Upper lobe of right lung (tissue), 1 donor: ENCODE measurements at regions not wholly inside any gene's neighbourhood (a gene's known extent, or its start where the extent isn't known, plus 50 kb on each side); places are given as distances from the start of the nearest gene placed in this dataset.

Source experiments
- ATAC-seq: fragments of 200-7000 bp; cut with Tn5 transposase; one replicate; pipeline ENCODE4 v1.9.1; 2020; ENCODE audit warnings: mild to moderate bottlenecking, moderate library complexity
- DNase-seq: peaks from one replicate; pipeline ENCODE4 v3.0.0-alpha.2; 2020
- H3K27ac ChIP-seq: fragments of 200-600 bp; one replicate; pipeline ENCODE4 v1.8.0; 2022
- H3K27me3 ChIP-seq: fragments of 200-600 bp; one replicate; pipeline ENCODE4 v1.8.0; 2022; ENCODE audit warnings: mild to moderate bottlenecking
- H3K36me3 ChIP-seq: fragments of 200-600 bp; one replicate; pipeline ENCODE4 v1.8.0; 2022
- H3K4me1 ChIP-seq: fragments of 200-600 bp; one replicate; pipeline ENCODE4 v1.8.0; 2022
- H3K4me3 ChIP-seq: fragments of 200-600 bp; one replicate; pipeline ENCODE4 v1.8.0; 2022; ENCODE audit warnings: mild to moderate bottlenecking
- H3K9me3 ChIP-seq: fragments of 200-600 bp; one replicate; pipeline ENCODE4 v1.8.0; 2022
- CTCF ChIP-seq: fragments of 200-600 bp; IDR thresholded peaks from one replicate; pipeline ENCODE4 v1.8.0; 2022; ENCODE audit warnings: antibody characterized with exemption
- intact Hi-C: fragments of 100-400 bp; cut with DNase I; formaldehyde crosslinking; loops from one replicate; pipeline ENCODE4 v1.11.0; 2022
- donor health status: DM: no; HTN: yes; CAD: no; lungs with severe emphysema.

DNA sequence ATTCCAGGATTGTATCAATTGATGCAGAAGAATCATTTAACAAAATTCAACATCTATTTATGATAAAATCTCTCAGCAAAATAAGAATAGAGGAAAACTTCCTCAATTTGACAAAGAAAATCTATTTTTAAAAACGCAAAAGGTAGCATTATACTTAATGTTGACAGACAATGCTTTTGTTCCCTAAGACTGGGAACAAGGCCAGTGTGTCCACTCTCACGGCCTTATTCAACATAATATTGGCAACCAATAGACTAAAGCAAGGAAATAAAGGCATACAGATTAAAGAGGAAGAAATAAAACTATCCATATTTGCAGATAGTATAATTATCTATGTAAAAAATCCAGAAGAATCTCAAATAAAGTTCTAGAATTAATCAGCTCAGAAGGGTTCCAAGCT, 472.4 kb upstream of the ID2 start:
- H3K27ac ChIP-seq, result no peak overlapping the region
- no peak overlapping the region for H3K4me3 ChIP-seq
- no peak for TF ChIP-seq CTCF
- no peaks in the 10 kb centered on the region for H3K36me3 ChIP-seq
- no peak for ATAC-seq
- DNase-seq, result no peak
- intact Hi-C loops, result no loop called here
- no peaks in the 10 kb centered on the region for H3K4me1 ChIP-seq
- peaks cover 10% of the 10 kb centered on the region for H3K9me3 ChIP-seq
- no peaks in the 10 kb centered on the region for H3K27me3 ChIP-seq

DNA sequence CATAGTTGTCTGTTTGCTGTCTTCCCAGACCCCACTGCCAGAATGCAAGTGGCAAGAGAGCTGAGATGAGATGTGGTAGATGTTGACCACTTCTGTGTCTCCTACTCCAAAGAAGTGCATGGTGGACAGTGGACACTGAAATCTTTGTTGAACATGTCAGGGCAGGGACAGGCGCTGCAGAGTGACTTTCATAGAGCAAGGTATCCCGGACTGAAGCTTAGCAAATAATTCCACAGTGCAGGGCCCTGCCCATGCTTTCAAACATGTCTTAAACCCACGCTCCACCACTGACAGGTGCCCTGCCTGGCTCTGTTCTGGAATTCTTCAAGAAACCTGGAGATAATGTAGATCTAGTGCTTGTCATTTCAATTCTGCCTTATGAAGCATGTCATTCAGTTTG, 470.5 kb upstream of the ID2 start:
- intact Hi-C loops, result no loop called here
- no peaks in the 10 kb centered on the region for H3K27me3 ChIP-seq
- DNase-seq (no peak), ATAC-seq (no peak)
- no peak overlapping the region for H3K4me3 ChIP-seq
- H3K4me1 ChIP-seq, result no peaks in the 10 kb centered on the region
- peaks cover 10% of the 10 kb centered on the region for H3K9me3 ChIP-seq
- H3K36me3 ChIP-seq, result no peaks in the 10 kb centered on the region
- TF ChIP-seq CTCF, result no peak
- no peak overlapping the region for H3K27ac ChIP-seq

GRCh38 chr2:8212239-8212638, 469.6 kb upstream of the ID2 start:
- no peak overlapping the region for H3K27ac ChIP-seq
- H3K4me1 ChIP-seq, result no peaks in the 10 kb centered on the region
- no peak overlapping the region for H3K4me3 ChIP-seq
- ATAC-seq, result no peak
- no peak for DNase-seq
- peaks cover 10% of the 10 kb centered on the region for H3K9me3 ChIP-seq
- TF ChIP-seq CTCF, result no peak
- H3K27me3 ChIP-seq, result no peaks in the 10 kb centered on the region
- H3K36me3 ChIP-seq, result no peaks in the 10 kb centered on the region
- intact Hi-C loops, result no loop called here

DNA sequence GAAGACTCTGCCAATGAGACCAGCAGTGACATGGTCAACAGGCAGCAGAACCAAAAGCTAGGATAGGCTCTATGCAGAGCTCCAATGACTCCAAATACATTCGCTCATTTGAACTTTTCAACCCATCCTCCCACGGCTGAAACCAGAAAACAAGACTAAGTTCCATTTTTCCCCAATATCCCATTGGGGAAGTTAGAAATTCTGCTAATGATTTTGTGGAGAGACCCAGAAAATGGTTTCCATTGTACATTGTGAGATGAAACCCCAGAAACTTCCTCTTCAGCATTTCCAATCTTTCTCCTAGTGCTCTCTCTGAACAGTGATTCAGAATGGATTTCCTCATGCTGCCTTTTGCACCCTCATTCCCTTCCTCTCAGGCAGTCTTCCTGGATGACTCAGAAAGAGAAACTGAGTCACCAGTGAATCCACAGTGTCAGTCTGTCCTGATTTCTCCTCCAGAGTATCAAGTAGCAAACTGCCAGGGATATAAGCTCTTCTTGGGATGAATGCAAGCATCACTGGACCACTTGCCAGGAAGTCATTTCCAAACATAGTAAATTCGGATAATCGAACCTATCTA, 467.7 kb upstream of the ID2 start:
- TF ChIP-seq CTCF, result no peak

GRCh38 chr2:8215159-8215863, 466.5 kb upstream of the ID2 start:
- ATAC-seq, result no peak
- no peak for TF ChIP-seq CTCF
- Histone ChIP-seq H3K27ac (no peak overlapping the region), H3K4me1 (no peaks in the 10 kb centered on the region), H3K9me3 (no peaks in the 10 kb centered on the region), H3K27me3 (no peaks in the 10 kb centered on the region), H3K4me3 (no peak overlapping the region), H3K36me3 (no peaks in the 10 kb centered on the region)
- intact Hi-C loops, result no loop called here
- DNase-seq, result no peak

More for the DNA sequence above, 467.7 kb upstream of the ID2 start:
- intact Hi-C loops, result no loop called here
- no peak for DNase-seq
- Histone ChIP-seq H3K4me1 (no peaks in the 10 kb centered on the region), H3K36me3 (no peaks in the 10 kb centered on the region), H3K9me3 (peaks cover 4% of the 10 kb centered on the region), H3K4me3 (no peak overlapping the region), H3K27me3 (no peaks in the 10 kb centered on the region), H3K27ac (no peak overlapping the region)
- no peak for ATAC-seq
